GM23338 (cell line): ENCODE measurements at regions not wholly inside any gene's neighbourhood (a gene's known extent, or its start where the extent isn't known, plus 50 kb on each side); places are given as distances from the start of the nearest gene placed in this dataset.

Experiments
- ATAC-seq: fragments of 200-7000 bp; cut with Tn5 transposase; 3 replicates; pipeline ENCODE4 v1.9.1; 2020
- DNase-seq: peaks from one replicate; pipeline ENCODE4 v3.0.0-alpha.2; 2015; ENCODE audit warnings: low spot score
- H2AFZ ChIP-seq: fragments of 200-600 bp; sonication (generic); 2 replicates; pipeline ENCODE4 v1.8.0; 2016; ENCODE audit warnings: antibody characterized with exemption, mild to moderate bottlenecking, moderate library complexity
- H3F3A ChIP-seq: fragments of 200-600 bp; sonication (generic); replicated peaks from 2 replicates; pipeline ENCODE4 v1.8.0; 2017; ENCODE audit warnings: antibody characterized with exemption, mixed run types, low read depth
- H3K27ac ChIP-seq: fragments of 200-600 bp; sonication (generic); 2 replicates; pipeline ENCODE4 v1.6.1; 2016; ENCODE audit warnings: low read depth
- H3K27me3 ChIP-seq: fragments of 200-600 bp; sonication (generic); 2 replicates; pipeline ENCODE4 v1.8.0; 2016; ENCODE audit warnings: mild to moderate bottlenecking, mixed run types, moderate library complexity; ENCODE audit not compliant: insufficient read depth
- H3K36me3 ChIP-seq: fragments of 200-600 bp; sonication (generic); 2 replicates; pipeline ENCODE4 v1.8.0; 2016; ENCODE audit warnings: mild to moderate bottlenecking; ENCODE audit not compliant: insufficient read depth
- H3K4me1 ChIP-seq: fragments of 200-600 bp; sonication (generic); 2 replicates; pipeline ENCODE4 v1.8.0; 2016; ENCODE audit warnings: mild to moderate bottlenecking, moderate library complexity; ENCODE audit not compliant: insufficient read depth
- H3K4me2 ChIP-seq: fragments of 200-600 bp; sonication (generic); 2 replicates; pipeline ENCODE4 v1.7.1; 2017; ENCODE audit warnings: mixed run types
- H3K4me3 ChIP-seq: fragments of 200-600 bp; sonication (generic); 2 replicates; pipeline ENCODE4 v1.6.1; 2016; ENCODE audit warnings: mixed run types
- H3K79me2 ChIP-seq: fragments of 200-600 bp; sonication (generic); replicated peaks from 2 replicates; pipeline ENCODE4 v1.8.0; 2017; ENCODE audit warnings: mild to moderate bottlenecking; ENCODE audit not compliant: insufficient read depth
- H3K9me2 ChIP-seq: fragments of 200-600 bp; sonication (generic); 2 replicates; pipeline ENCODE4 v1.8.0; 2017; ENCODE audit not compliant: insufficient read depth
- H4K20me1 ChIP-seq: fragments of 200-600 bp; sonication (generic); replicated peaks from 2 replicates; pipeline ENCODE4 v1.8.0; 2017; ENCODE audit warnings: mild to moderate bottlenecking; ENCODE audit not compliant: insufficient read depth
- H3K27ac Mint-ChIP-seq: 2 replicates; pipeline ENCODE4 v1.8.0; 2020; ENCODE audit warnings: inconsistent platforms, mild to moderate bottlenecking, moderate library complexity, mixed read lengths
- H3K27me3 Mint-ChIP-seq: 3 replicates; pipeline ENCODE4 v1.8.0; 2022; ENCODE audit warnings: low read depth, mild to moderate bottlenecking, moderate library complexity, mixed read lengths, inconsistent platforms; ENCODE audit not compliant: insufficient read depth, poor library complexity
- H3K36me3 Mint-ChIP-seq: 3 replicates; pipeline ENCODE4 v1.8.0; 2021; ENCODE audit warnings: low read depth, mild to moderate bottlenecking, inconsistent platforms, moderate library complexity, mixed read lengths
- H3K4me1 Mint-ChIP-seq: 3 replicates; pipeline ENCODE4 v1.8.0; 2020; ENCODE audit warnings: mild to moderate bottlenecking, inconsistent platforms, mixed read lengths
- H3K4me3 Mint-ChIP-seq: 3 replicates; pipeline ENCODE4 v1.8.0; 2021; ENCODE audit warnings: moderate library complexity, mild to moderate bottlenecking, inconsistent platforms, mixed read lengths
- H3K9me3 Mint-ChIP-seq: 3 replicates; pipeline ENCODE4 v1.8.0; 2020; ENCODE audit warnings: moderate library complexity, mild to moderate bottlenecking, inconsistent platforms, mixed read lengths
- JUNB ChIP-seq: IDR thresholded peaks from one replicate; pipeline ENCODE4 v1.6.1; 2016; ENCODE audit warnings: antibody characterized with exemption; ENCODE audit not compliant: unreplicated experiment
- NANOG ChIP-seq: IDR thresholded peaks from 2 replicates; pipeline ENCODE4 v1.6.1; 2016; ENCODE audit warnings: antibody characterized with exemption, borderline replicate concordance
- POLR2AphosphoS5 ChIP-seq: IDR thresholded peaks from 2 replicates; pipeline ENCODE4 v1.6.1; 2016; ENCODE audit warnings: antibody characterized with exemption, low read depth
- ZNF331 ChIP-seq: fragments of 250-450 bp; sonication (Bioruptor Pico); IDR thresholded peaks from 2 replicates; pipeline ENCODE4 v1.5.0; 2020; ENCODE audit warnings: low read depth, mild to moderate bottlenecking, moderate library complexity
- ZNF462 ChIP-seq: fragments of 250-450 bp; sonication (Bioruptor Pico); IDR thresholded peaks from 2 replicates; pipeline ENCODE4 v1.5.0; 2020; ENCODE audit warnings: mild to moderate bottlenecking, moderate library complexity
- TF ChIP-seq, protein P1 (sequence below), 2 experiments: fragments of 200-600 bp in 1 of 2; sonication (generic) in 1 of 2; conservative IDR thresholded peaks; 2 replicates each; pipeline versions ENCODE4 v1.5.1 to v1.6.1; 2016 to 2017; ENCODE audit warnings: antibody characterized with exemption in 2 of 2, low read depth in 2 of 2, mild to moderate bottlenecking in 2 of 2, moderate library complexity in 1 of 2

DNA sequence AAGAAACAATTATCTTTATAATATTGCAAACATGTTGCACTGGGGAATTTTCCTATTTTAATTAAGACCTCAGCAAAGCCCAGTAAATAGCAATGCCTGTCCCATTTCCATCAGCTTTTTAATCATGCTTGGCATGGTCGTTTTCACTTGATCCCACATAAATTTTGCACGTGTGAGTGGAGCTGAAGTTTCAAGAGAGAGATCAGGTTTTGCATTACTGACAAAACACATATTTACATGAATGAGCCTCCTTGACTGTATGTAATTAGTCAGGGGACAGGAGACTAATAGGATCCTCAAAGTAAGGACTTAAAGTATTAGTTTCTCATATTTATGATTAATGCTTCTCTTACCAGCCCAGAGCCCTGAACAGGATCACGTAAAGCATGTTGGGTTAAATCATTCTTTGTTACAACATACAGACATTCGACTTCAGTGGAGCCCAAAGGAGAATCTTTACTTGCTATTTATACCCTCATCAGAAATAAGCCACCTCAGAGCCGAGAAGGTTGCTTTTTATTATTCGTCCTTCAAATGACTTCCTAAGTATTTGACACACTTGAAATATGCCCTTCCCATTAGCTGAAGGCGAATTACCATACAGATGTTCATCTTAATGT is 711.3 kb downstream of the GALR1 start (continued):
- no peak for TF ChIP-seq ZNF462 (CRISPR knock-in tag)

DNA sequence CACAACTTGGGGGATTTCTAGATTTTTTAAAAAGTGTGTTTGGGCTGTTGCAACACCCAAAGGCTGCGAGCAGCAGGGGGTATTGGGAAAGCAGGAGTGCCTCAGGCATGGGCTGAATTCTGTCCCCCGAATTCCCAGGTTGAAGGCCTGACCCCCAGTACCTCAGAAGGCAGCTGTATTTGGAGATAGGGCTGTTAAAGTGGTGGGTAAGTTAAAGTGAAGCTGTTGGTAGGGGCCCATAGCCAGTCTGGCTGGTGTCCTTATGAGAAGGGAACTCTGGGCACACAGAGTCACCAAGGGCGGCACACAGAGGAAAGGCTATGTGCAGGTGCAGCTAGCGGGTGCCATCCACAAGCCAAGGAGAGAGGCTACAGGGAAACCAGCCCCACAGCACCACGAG is 717.4 kb downstream of the GALR1 start:
- Mint-ChIP-seq H3K27ac (no peak overlapping the region), H3K4me1 (no peaks in the 10 kb centered on the region), H3K9me3 (peaks cover 91% of the 10 kb centered on the region), H3K27me3 (peaks cover 2% of the 10 kb centered on the region), H3K4me3 (no peak overlapping the region), H3K36me3 (peaks cover 45% of the 10 kb centered on the region)
- DNase-seq (no peak), ATAC-seq (no peak)
- Histone ChIP-seq H3K4me1 (no peaks in the 10 kb centered on the region), H3K79me2 (no peaks in the 10 kb centered on the region), H4K20me1 (no peaks in the 10 kb centered on the region), H3K9me2 (no peaks in the 10 kb centered on the region), H2AFZ (no peak overlapping the region), H3K4me2 (no peak overlapping the region), H3F3A (no peaks in the 10 kb centered on the region), H3K27me3 (no peaks in the 10 kb centered on the region), H3K4me3 (no peak overlapping the region), H3K27ac (no peak overlapping the region), H3K36me3 (no peaks in the 10 kb centered on the region)
- TF ChIP-seq, protein P1, sequence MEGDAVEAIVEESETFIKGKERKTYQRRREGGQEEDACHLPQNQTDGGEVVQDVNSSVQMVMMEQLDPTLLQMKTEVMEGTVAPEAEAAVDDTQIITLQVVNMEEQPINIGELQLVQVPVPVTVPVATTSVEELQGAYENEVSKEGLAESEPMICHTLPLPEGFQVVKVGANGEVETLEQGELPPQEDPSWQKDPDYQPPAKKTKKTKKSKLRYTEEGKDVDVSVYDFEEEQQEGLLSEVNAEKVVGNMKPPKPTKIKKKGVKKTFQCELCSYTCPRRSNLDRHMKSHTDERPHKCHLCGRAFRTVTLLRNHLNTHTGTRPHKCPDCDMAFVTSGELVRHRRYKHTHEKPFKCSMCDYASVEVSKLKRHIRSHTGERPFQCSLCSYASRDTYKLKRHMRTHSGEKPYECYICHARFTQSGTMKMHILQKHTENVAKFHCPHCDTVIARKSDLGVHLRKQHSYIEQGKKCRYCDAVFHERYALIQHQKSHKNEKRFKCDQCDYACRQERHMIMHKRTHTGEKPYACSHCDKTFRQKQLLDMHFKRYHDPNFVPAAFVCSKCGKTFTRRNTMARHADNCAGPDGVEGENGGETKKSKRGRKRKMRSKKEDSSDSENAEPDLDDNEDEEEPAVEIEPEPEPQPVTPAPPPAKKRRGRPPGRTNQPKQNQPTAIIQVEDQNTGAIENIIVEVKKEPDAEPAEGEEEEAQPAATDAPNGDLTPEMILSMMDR (conservative IDR thresholded peaks at IDR 0.05; ENCODE audit: low read depth in 2 of 2), result no peak
- TF ChIP-seq ZNF331 (CRISPR knock-in tag), result no peak
- TF ChIP-seq POLR2AphosphoS5, result no peak
- no peak for TF ChIP-seq NANOG
- TF ChIP-seq JUNB, result no peak
- no peak for TF ChIP-seq ZNF462 (CRISPR knock-in tag)
